Lung microvascular endothelial cell (primary cell): ENCODE measurements at regions not wholly inside any gene's neighbourhood (a gene's known extent, or its start where the extent isn't known, plus 50 kb on each side); places are given as distances from the start of the nearest gene placed in this dataset.
A peak's percentile ranks its signal among the peaks of the same experiment; 100 is the strongest.

Experiments used
- DNase-seq, 2 donors: peaks; one replicate each; pipeline versions ENCODE4 v3.0.0 to v3.0.0-alpha.2; 2010; ENCODE audit warnings: low read depth in 2 of 2

GRCh38 chr5:152270096-152270495 lies 135.0 kb downstream of the NMUR2 start:
- DNase-seq = no peak

GRCh38 chr5:152269533-152269932 lies 135.5 kb downstream of the NMUR2 start:
- DNase-seq = no peak

- no peak for DNase-seq
Observed at GRCh38 chr5:152264645-152265254, 140.3 kb downstream of the NMUR2 start.

- DNase-seq = no peak
Observed at GRCh38 chr5:152262667-152263066, 142.4 kb downstream of the NMUR2 start.

GRCh38 chr5:152260940-152261339 lies 144.1 kb downstream of the NMUR2 start:
- no peak for DNase-seq

- DNase-seq = no peak
Observed at GRCh38 chr5:152259702-152260101, 145.4 kb downstream of the NMUR2 start.

- DNase-seq = no peak
Observed at GRCh38 chr5:152256580-152256979, 148.5 kb downstream of the NMUR2 start.

- no peak for DNase-seq
Observed at GRCh38 chr5:152255411-152255810, 149.7 kb downstream of the NMUR2 start.

- DNase-seq = no peak
Observed at GRCh38 chr5:152247850-152248385, 157.2 kb downstream of the NMUR2 start.

GRCh38 chr5:152246401-152246800 lies 158.7 kb downstream of the NMUR2 start:
- DNase-seq = peak in 1 of 2 donors; percentile 26

- DNase-seq = no peak
Observed at GRCh38 chr5:152237531-152237930, 167.5 kb downstream of the NMUR2 start.

- DNase-seq = no peak
Observed at GRCh38 chr5:152226191-152226590, 178.9 kb downstream of the NMUR2 start.

GRCh38 chr5:152221721-152222629 lies 183.1 kb downstream of the NMUR2 start:
- no peak for DNase-seq

- DNase-seq = no peak
Observed at GRCh38 chr5:152218694-152219093, 186.4 kb downstream of the NMUR2 start.

GRCh38 chr5:152205804-152206203 lies 199.3 kb downstream of the NMUR2 start:
- no peak for DNase-seq

- DNase-seq = no peak
Observed at GRCh38 chr5:152202321-152202720, 202.8 kb downstream of the NMUR2 start.

GRCh38 chr5:152193391-152194107 lies 211.5 kb downstream of the NMUR2 start:
- no peak for DNase-seq

GRCh38 chr5:152188251-152188650 lies 216.8 kb downstream of the NMUR2 start:
- no peak for DNase-seq

GRCh38 chr5:152187668-152188067 lies 217.4 kb downstream of the NMUR2 start:
- DNase-seq = no peak

- DNase-seq = no peak
Observed at GRCh38 chr5:152185547-152186245, 219.4 kb downstream of the NMUR2 start.

- no peak for DNase-seq
Observed at GRCh38 chr5:152184266-152184665, 220.8 kb downstream of the NMUR2 start.
